Left kidney (tissue), 1 donor: ENCODE measurements at regions not wholly inside any gene's neighbourhood (a gene's known extent, or its start where the extent isn't known, plus 50 kb on each side); places are given as distances from the start of the nearest gene placed in this dataset.
A peak's percentile ranks its signal among the peaks of the same experiment; 100 is the strongest.

Experiments used
- DNase-seq: peaks from one replicate; pipeline ENCODE4 v3.0.0-alpha.2; 2013

DNA sequence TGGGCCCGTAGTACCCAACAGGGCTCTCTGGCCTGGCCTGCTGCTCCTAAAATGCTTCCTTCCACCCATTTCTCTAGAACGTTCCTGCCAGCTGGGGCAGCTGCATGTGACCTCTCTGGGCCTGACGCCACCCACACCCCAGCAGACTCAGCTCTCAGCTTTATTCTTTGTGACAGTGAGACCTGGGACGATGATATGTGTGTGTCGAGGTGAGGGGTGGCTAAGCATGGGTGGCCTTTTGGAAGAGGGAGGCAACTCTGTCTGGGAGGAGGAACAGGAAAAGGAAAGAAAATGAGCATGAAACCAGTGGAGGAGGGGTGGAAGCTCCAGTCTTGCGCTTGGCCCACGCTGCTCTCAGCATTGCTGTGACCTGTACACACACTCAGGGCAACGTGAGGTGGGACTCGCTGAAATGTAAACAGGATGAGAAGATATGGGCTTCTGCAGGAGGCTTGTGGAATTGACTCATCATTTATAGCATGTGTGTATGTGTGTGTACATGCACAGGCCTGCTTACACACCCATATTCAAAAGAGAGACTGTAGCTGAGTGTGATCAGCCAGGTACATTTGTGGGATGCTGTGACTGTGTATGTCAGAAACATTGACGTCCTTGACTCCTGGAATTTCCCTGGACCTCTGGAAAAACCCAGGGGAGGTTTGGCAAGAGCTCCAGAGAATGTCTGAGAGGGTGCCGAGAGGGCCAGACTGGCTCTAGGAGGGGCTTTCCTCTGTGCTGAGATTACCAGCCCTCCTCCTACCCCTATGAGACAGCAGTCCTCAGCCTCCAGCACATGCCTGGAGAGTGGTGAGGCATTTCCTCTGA lies 137.9 kb downstream of the PJA1 start:
- peak; percentile 56 for DNase-seq

DNA sequence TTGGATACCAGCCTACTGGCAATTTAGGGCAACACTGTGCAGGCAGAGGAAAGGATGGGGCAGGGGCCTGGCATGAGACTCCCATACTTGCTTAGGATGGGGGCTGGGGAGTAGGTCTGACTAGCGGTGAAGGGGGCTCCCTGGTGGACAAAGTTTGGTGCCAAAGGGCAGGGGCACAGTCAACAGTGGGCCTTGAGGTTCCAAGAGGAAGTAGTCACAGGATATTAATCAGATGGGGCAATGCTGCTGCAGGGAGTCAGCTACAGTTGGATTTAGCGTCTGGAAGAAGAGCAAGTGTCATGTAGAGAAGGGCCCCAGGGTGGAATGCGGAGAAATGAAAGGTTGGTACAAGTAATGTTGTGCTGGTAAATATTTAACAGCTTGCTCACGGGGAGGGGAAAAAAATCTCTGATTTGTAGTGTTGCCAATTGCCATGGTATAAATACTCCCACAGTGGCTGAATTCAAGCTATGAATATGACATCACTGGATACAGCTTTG lies 139.4 kb downstream of the PJA1 start:
- no peak for DNase-seq

DNA sequence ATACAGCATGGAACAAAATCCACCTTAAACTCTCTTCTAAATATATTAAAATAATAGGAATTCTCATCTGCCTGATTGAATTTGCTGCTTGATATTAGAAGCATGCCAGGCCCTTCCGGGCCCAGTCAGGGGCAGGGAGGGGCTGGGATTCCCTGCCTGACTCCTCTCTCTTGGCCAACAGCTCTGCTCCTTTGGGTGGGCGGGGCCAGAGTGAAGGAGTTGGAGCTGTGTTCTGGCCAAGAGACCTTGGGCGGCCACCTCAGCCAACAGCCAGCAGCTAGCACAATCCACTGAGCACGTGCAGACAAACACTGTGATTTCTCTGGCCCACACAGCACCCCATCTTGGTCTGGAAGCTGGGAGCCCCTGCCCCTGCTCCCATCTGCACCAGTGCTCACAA lies 140.3 kb downstream of the PJA1 start:
- peak; percentile 25 for DNase-seq

DNA sequence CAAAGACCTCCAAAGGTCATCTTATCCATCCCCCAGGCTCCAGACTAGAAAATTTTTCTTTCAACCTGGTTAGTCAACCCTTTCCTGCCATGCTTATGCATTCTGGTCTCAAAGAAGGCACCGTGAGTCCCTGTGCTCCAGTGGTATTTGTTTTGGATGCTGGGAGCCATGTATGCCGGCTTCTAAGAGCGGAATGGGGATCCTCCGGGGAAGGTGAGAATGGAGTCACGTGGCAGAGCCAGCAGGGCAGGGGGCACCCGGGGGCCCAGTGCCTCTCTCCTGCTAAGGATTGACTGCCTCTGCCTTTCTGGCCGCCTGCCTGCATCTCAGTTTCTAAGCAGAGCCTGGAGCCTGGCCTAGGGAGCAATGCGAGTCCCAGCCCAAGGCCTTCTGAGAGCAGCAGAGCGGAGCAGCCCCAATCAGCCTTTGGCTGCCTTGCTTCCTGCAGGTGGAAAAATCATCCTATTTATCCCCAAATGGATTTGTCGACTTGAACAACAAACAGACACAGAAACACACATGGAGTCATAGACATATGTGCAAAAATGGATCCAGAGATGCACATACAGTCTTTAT lies 141.0 kb downstream of the PJA1 start:
- DNase-seq, result no peak

DNA sequence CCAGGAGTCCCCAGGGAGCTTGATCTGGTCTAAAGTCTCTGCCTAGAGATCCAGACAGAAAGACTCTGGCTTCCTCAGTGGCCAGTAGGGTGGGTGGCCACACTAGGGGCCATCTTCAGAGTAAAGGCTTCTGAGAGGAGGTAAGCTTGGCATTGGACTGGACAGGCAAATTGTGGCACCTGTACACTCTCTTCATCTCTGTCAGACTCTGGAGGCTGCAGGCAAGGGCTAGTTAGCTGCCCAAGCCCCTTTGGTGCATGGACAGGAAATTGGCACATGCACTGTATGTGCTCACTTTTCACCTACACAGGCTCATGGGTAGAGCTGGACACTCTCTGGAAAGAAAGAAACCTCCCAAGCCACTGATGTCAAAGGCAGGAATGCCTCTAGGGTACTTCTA lies 142.8 kb downstream of the PJA1 start:
- no peak for DNase-seq

DNA sequence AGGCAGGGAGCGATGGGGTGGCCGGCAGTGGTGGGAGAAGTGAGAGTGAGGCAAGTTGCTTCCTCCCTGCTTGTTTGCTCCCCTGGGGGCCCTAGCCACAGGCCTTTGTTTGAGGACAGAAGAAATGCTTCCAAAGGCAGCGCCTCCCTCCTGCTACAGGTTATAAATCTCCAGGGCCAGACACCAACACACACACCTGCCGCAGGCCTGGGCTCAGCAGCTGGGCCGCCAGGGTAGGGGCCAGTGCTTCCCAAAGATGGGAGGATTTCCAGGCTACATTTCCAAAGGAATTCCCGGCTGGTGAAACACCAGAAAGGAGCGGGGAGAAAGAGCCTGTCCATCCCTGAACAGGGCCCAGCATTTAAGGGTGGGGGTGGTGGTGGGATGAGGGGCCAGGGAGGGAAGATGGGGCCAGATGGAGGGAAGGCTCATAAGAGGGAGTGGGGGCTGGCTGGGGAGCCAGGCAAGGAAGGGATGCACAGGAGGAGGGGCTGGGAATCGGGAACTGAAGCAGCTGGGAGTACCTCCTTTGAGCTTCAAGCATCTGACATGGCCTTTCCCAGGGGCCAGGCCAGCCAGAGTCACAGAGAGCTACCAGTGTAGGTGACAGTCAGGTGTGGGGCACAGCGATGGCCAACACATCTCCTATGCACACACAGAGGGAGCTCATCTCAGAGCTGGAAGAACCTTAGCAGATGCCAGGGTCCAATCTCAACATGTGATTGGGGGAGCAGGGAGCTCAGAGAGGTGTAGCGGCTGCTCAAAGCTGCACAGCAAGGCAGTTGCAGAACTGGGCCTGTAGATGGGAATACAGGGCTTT lies 143.9 kb downstream of the PJA1 start:
- peak; percentile 30 for DNase-seq

DNA sequence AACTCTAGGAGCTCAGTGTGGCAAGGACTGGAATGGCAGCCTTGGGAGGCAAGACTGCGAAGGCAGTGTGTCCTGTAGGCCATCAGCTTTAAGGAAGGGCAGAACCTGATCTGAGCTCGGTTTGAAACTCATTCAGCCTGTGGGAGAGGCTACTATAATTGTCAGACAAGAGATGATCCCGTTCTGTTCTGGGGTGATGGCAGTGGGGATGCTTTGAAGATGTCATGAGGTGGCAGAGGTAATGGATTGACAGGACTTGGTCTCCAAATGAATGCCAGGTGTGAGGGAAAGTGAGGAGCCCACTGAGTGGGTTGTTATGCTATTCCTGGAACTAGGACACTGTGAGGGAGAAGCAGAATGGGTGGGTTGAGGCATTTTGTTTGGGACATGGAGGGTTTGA lies 144.9 kb downstream of the PJA1 start:
- DNase-seq, result no peak

DNA sequence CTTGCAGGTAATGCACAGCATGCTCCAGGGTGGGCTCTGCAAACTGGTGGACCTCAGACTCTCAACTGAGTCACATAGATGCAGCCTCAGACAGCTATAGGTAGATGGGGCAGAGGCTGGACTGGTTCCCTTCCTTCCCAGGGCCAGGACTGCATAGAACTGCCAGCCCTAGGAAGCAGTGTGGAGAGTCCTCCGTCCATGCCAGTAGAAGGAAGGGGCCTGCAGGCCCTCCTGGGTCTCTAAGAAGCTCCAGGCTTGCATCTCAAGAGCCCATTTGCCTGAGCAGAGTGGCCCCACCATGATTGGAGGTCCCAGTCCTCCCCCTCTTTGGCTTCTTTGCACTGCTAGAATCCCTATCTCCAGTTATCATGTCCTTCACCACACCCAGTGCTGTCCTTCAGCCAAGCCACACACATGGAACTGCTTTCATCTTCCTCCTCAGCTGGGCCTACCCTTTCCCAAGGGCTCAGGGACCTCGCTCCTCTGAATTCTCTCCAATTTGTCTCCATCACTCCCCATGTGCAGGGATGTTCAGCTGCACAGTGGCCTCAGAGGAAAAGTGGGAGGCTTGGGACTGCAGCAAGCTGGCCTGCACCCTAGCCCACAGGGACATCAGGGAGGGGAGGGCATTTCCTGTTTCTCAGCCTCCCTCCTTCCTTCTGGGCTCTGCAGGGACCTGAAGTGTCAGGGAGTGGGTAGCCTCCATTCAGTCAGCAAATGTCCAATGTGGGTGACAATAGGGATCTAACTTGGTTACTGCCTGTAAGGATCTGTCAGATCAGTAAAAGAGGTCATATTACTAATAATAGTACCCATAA lies 146.0 kb downstream of the PJA1 start:
- no peak for DNase-seq

DNA sequence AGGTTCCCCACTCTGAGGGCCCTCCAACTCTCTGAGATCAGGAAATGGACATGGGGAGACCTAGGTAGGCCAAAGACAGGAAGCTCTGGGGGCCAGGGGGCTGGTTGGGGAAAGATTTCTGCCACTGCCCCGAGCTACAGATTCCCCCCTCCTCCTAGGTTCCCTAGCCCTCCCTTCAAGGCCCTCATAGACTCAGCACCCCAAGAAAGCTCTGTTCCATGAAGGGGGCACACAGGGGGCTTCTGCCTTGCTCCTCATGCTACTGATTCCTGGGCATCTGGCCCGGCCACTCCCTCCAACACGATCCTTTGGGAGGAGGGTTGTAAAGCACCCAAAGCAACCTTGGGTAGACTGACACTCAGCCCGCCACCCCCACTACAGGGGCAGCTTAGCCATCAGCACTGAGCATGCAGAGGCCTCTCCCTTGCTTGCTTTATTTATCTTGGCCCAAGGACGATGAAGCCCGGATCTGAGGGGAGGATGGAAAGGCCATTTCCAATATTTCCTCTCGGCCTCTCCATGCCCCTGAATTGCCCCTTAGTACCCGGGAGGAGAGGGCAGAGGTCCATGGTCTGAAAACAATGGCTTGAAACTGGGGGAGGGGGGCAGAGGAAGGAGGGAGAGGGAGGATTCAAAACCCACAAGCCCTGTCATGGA lies 146.7 kb downstream of the PJA1 start:
- no peak for DNase-seq

DNA sequence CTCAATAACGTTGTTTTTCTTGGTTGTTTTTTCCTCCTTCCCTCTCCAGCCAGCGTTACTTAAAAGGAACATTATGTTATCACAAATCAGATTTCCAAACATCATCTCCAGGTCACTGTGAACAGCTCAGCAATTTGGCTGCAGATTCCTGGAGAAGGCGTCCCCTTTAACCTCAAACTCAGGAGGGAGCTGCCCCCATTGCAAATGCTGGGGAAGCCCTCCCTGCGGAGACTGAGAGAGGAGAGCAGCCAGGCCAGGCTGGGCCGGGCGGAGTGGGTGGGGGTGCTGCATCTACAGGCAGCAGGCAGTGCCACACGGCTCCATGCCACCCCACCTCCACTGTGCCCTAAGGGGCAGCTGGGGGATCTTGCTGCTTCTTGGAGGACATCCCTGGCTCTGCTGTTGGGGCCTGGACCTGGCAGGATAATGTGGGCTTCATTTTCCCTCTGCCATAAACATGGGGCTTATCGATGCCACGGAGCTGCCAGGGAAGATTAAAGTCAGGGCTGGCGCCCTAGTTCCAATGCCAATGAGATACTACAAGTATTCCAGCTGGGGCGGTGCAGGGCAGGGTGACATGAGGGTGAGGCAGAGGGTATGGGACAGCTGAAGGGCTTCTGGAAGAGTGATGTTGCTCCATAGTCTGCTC lies 148.8 kb downstream of the PJA1 start:
- no peak for DNase-seq

DNA sequence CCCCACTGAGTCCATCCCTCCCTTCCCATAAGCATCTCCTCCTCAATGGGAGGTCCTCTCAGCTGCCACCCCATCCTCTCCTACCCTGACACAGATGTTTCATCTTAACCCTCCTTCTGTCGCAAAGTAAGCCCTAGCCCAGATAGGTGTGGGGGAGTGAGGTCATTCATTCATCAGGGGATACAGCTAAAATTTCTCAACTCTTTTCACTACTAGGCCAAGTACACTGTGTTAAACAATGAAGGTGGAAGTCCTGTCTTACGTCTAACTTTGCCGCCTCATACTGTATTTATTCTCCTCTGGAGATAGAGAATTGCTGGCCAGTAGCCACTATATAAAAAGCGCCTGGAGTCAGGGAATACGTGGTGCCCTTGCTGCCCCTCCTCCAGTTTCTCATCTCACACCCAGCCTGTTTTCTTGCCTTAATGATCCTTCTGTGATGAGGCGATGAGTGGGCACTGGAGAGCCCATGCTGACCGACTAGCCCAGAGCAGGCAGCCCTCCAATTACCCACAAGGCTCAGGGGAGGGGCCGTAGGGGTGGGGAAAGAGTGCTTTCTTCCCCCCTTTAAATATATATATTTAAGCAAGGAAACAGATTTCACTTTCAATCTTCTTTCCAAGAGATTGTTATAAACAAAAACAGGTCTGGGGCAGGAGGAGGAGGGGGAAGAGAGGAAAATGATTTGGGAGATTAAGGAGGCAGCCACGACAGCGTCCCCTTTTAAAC lies 149.5 kb downstream of the PJA1 start:
- DNase-seq, result no peak

DNA sequence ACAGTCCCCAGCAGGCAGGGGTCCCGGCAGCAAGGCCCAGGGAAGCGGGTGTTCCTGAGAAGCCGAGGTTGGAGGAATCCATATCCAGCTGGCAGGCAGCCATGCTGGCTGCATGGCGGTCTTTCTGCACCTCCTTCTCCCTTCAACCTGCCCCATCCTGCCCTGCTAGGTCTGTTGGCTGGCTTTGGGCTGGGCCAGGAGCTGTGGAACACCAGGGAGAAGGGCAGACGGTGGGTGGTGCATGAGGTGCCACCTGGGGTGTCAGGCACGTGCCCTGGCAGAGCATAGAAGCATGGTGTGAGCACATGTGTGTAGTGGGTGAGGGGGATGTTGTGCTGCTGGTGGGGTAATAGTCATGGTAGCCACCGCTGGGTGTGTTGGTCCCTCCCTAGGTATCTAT lies 150.1 kb downstream of the PJA1 start:
- no peak for DNase-seq

DNA sequence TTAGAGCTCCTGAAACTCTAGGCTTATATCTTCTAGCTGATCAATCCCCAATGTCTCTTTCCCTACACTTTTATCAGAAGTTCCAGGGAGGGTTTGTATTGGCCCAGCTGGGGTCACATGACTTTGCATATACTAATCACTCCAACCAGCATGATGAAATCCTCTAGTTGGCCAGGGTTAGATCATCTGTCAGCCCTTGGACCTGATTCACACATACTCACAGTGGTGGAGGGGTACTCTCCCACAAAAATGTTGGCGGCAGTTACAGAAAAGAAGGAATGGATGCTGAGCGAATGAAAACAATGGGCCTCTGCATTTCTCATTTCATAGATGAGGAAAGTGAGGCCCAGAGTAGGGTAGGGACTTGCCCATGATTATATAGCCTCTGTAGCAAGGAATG lies 151.1 kb downstream of the PJA1 start:
- DNase-seq, result no peak

DNA sequence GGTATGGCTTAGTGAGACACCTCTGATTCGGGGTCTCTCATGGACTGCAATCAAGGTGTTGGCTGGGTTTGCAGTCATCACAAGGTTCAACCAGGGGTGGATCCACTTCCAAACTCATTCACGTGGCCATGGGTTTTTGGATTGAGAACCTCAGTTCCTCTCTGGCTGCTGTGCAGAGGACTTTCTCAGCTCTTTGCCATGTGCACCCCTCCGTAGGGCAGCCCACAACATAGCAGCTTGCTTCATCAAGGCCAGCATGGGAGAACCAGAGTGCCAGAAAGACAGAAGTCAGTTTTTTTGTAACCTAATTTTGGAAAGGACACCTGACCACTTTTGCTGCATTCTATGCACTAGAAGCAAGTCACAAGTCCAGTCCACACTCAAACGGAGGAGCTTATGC lies 154.9 kb downstream of the PJA1 start:
- no peak for DNase-seq

DNA sequence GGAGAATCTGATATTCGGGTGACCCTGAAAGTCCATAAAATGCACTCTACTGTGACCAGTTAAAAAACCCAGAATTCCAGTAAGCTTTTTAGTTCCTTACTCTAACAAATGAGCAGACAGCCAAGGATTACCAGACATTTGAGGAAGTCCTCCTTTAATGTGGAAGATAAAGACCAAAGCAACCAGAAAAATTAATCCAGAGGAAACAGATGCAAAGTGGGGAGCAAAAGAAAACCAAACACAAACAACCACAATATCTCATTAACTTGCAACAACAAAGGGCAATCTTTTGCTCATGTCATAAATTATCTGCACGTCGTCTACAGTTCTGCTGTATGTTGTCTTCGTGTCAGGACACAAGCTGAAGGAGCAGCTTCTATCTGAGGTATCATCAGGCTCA lies 164.4 kb downstream of the PJA1 start:
- DNase-seq, result no peak

DNA sequence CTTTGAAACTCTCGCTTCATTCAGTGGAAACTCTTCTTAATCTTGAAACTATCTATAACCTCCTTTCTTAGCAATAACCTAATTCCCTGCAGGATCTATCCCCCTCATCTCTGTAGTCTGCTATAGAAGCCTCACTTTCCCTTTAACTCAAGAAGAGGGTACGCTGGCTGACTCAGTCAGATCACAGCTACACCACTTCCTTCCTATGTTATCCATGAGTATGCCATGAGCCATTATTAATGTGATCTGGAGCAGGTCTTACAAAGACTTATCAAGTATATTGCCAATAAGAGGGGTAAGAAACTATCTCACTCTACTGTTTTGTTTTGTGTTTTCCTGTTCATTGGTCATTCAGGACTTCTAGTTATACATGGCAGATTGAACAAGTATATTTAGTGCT lies 165.3 kb downstream of the PJA1 start:
- no peak for DNase-seq

DNA sequence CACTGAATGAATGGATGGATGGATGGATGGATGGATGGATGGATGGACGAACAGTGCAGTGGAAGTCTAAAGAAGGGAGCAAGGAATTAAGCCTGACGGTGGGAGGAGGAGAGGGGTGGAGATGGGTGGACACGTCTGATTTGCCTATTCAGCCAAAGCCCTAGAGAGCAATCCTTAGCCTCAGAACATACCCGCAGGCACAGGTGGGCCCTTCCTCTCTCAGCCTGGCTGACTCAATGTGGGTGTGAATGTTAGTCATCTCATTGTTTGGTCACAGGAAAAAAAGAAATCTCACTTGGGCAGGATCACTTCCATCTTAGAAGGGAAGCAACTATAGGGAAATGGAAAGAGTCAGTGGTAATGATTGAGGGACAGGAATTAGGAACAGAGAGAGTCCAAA lies 165.9 kb downstream of the PJA1 start:
- DNase-seq, result no peak

DNA sequence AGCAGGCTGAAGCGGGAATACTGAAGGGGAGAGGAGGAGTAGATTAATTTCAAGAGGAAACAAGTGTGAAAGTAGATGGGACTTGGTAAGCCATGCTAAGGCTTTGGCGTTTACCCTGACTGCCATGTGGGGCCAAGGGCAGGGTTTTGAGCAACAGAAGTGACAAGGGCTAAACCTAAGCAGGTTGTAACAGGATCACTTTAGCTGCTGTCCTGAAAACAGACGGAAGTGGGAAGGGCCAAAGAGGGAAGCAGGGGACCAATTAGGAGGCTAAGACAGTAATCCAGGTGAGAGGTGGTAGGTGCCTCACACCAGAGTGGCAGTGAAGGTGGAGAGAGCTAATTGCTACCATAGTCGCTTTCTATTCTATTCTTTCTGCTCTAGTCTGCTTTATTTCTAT lies 166.5 kb downstream of the PJA1 start:
- no peak for DNase-seq

DNA sequence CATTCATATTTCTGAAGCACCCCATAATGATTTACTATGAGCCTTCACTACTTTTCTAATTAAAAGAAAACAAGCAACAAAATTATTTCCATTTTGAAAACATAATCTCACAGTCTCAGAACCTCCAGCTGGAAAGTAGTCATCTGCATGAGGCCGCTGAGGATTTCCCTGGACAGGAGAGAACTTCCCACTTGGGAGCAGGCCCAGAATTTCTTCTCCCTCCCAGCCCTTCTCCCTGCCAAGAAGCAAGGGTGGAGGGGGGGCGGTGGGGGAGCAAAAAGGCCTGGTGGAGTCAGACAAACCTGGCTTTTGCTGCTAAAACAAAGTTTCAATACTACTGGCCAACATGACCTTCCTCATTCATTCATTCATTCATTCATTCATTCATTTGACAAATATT lies 167.3 kb downstream of the PJA1 start:
- DNase-seq, result peak; percentile 33

DNA sequence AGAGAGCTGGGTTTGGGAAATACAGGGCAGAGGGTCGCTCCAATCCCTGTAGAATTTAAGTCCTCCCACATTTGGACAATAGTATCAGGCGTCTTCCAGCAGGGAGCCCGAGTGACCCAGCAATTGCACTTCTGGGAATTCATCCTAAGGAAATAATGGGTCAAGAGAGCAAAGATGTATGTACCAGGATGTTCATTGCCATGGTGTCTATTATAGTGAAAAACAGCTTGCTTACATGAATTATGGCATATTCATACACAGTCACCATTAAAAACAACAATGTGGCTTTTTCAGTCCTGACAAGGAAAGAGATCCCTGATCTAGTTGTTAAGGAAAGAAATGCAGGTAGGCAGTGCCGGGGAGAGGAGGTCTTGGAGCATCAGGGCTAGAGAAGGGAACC lies 167.7 kb downstream of the PJA1 start:
- DNase-seq, result no peak
